ENCODE measurements at regions not wholly inside any gene's neighbourhood (a gene's known extent, or its start where the extent isn't known, plus 50 kb on each side); places are given as distances from the start of the nearest gene placed in this dataset.

DNA sequence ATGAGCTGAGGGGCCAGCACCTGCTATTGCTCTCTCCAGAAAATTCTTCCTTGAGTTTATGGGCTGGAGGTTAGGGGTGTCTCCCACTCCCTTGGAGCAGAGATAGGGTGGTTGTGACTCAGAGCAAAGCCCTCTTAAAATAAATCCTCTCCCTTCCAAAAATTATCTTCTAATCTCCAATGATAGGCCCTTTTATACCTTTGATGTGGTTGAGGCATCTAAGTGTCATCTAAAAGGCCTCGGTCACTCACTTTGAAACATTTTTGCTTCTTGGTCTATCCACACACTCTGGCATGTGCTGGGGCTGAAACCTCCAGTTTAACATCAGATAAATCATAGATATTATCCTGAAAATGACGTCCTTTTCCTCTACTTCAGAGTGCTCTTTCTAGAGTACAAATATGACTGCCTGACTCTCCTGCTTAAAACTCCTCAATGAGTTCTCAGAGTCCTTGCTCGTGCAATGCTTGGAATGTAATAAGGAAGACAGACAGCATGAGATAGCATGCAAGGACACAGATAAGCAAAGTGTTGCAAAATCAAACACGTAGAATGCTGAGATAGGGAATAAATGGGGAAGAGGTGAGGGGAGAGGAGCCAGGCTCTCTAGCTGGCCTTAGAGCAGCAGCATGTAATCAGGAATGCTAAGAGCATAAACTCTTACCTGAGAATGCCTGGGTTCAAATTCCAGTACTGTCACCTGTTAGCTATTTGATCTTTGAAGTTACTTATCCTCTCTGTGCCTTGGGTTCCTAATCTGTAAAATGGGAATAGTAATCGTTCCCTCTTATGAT is 374.1 kb upstream of the CITED2 start:
- no peak overlapping the region for H3K4me3 ChIP-seq (ENCODE audit: low read depth, low read length)
- H3K9ac ChIP-seq (ENCODE audit: low read length), result no peak overlapping the region
- no peaks in the 10 kb centered on the region for H3K36me3 ChIP-seq (ENCODE audit: control insufficient read depth, insufficient read depth, low read length)
- H3K27ac ChIP-seq (ENCODE audit: low read depth, low read length), result no peak overlapping the region
- no peaks in the 10 kb centered on the region for H3K9me3 ChIP-seq (ENCODE audit: control insufficient read depth, insufficient read depth, low read depth, low read length)
- H3K27me3 ChIP-seq (ENCODE audit: control insufficient read depth, insufficient read depth, low read length), result no peaks in the 10 kb centered on the region
- H3K4me1 ChIP-seq (ENCODE audit: control insufficient read depth, insufficient read depth, low read length), result peaks cover 11% of the 10 kb centered on the region

- Histone ChIP-seq H3K27ac (ENCODE audit: low read depth, low read length) (no peak overlapping the region), H3K36me3 (ENCODE audit: control insufficient read depth, insufficient read depth, low read length) (no peaks in the 10 kb centered on the region), H3K4me1 (ENCODE audit: control insufficient read depth, insufficient read depth, low read length) (peaks cover 3% of the 10 kb centered on the region; the same call in 1 of the 2 replicates), H3K9me3 (ENCODE audit: control insufficient read depth, insufficient read depth, low read depth, low read length) (no peaks in the 10 kb centered on the region), H3K27me3 (ENCODE audit: control insufficient read depth, insufficient read depth, low read length) (no peaks in the 10 kb centered on the region), H3K9ac (ENCODE audit: low read length) (no peak overlapping the region), H3K4me3 (ENCODE audit: low read depth, low read length) (no peak overlapping the region)
These were observed 372.7 kb upstream of the CITED2 start for GRCh38 chr6:139747154-139747553.

GRCh38 chr6:139744891-139745290 is 370.4 kb upstream of the CITED2 start:
- H3K9me3 ChIP-seq (ENCODE audit: control insufficient read depth, insufficient read depth, low read depth, low read length), result no peaks in the 10 kb centered on the region
- H3K27me3 ChIP-seq (ENCODE audit: control insufficient read depth, insufficient read depth, low read length), result no peaks in the 10 kb centered on the region
- no peak overlapping the region for H3K9ac ChIP-seq (ENCODE audit: low read length)
- H3K36me3 ChIP-seq (ENCODE audit: control insufficient read depth, insufficient read depth, low read length), result no peaks in the 10 kb centered on the region
- no peaks in the 10 kb centered on the region for H3K4me1 ChIP-seq (ENCODE audit: control insufficient read depth, insufficient read depth, low read length)
- H3K4me3 ChIP-seq (ENCODE audit: low read depth, low read length), result no peak overlapping the region
- no peak overlapping the region for H3K27ac ChIP-seq (ENCODE audit: low read depth, low read length)

GRCh38 chr6:139743664-139744437 is 369.4 kb upstream of the CITED2 start:
- no peak overlapping the region for H3K9ac ChIP-seq (ENCODE audit: low read length)
- no peaks in the 10 kb centered on the region for H3K9me3 ChIP-seq (ENCODE audit: control insufficient read depth, insufficient read depth, low read depth, low read length)
- H3K27me3 ChIP-seq (ENCODE audit: control insufficient read depth, insufficient read depth, low read length), result no peaks in the 10 kb centered on the region
- no peaks in the 10 kb centered on the region for H3K4me1 ChIP-seq (ENCODE audit: control insufficient read depth, insufficient read depth, low read length)
- H3K4me3 ChIP-seq (ENCODE audit: low read depth, low read length), result no peak overlapping the region
- no peaks in the 10 kb centered on the region for H3K36me3 ChIP-seq (ENCODE audit: control insufficient read depth, insufficient read depth, low read length)
- H3K27ac ChIP-seq (ENCODE audit: low read depth, low read length), result no peak overlapping the region

- no peak overlapping the region for H3K4me3 ChIP-seq (ENCODE audit: low read depth, low read length)
- no peak overlapping the region for H3K9ac ChIP-seq (ENCODE audit: low read length)
- H3K27me3 ChIP-seq (ENCODE audit: control insufficient read depth, insufficient read depth, low read length), result no peaks in the 10 kb centered on the region
- no peaks in the 10 kb centered on the region for H3K9me3 ChIP-seq (ENCODE audit: control insufficient read depth, insufficient read depth, low read depth, low read length)
- no peaks in the 10 kb centered on the region for H3K4me1 ChIP-seq (ENCODE audit: control insufficient read depth, insufficient read depth, low read length)
- H3K36me3 ChIP-seq (ENCODE audit: control insufficient read depth, insufficient read depth, low read length), result no peaks in the 10 kb centered on the region
- H3K27ac ChIP-seq (ENCODE audit: low read depth, low read length), result no peak overlapping the region
These were observed 368.2 kb upstream of the CITED2 start for GRCh38 chr6:139742671-139743070.

DNA sequence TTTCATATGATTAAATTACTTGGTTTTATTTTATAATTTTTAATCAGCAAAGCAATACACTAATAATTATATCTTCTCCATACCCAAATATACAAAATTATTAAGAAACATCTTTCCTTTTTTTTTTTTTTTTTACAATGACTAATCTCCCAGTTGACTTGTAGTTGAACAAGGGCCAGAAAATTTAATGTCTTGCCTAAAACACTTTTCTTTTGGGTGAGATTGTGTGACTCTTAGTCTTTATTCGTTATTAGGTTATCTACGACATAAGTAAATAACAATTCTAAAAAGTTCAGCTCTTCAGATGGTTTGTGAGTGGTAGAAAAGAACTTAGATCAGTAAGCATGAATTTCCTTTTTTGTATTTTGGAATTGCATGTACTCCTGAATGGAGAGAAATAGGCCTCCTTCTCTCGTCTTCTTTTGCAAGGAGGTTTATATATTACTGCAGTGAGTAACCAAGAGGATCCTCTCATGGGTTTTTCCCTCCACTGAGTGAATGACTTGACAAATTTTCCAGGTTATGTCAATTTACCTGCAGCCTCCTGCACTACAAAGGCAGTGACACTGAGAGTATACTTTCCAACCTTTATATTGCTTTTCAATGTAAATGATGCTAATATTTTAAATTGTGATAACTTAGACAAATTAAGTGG is 364.5 kb upstream of the CITED2 start:
- Histone ChIP-seq H3K4me3 (ENCODE audit: low read depth, low read length) (no peak overlapping the region), H3K36me3 (ENCODE audit: control insufficient read depth, insufficient read depth, low read length) (no peaks in the 10 kb centered on the region), H3K9me3 (ENCODE audit: control insufficient read depth, insufficient read depth, low read depth, low read length) (no peaks in the 10 kb centered on the region), H3K27ac (ENCODE audit: low read depth, low read length) (no peak overlapping the region), H3K9ac (ENCODE audit: low read length) (no peak overlapping the region), H3K4me1 (ENCODE audit: control insufficient read depth, insufficient read depth, low read length) (no peaks in the 10 kb centered on the region), H3K27me3 (ENCODE audit: control insufficient read depth, insufficient read depth, low read length) (no peaks in the 10 kb centered on the region)

DNA sequence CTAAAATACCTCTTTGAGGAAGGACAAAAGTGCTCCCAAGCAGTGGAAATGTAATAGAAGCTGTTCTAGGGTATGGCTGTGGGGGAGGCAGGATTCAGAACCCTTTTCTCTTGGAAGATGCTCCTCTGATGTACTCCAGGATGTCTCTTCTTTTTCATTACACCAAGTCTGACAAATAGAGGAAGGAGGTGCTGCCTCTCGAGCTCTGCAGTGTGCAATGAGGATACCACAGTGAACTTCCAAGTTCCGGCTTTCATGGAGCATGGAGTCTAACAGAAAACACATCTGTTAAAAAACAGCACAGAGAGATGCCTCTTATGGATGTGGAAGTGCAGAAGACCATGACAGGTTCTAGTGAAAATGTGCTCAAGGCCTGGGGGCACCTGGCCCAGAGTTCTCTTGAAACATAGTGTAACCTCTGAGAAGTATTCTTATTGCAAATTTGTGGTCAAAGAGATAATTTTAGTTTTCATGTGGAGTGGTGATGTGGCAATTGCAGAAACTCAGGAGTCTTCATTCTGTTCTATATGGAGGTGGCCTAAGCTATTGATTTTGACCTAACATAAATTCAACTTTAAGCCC is 362.0 kb upstream of the CITED2 start:
- H3K9me3 ChIP-seq (ENCODE audit: control insufficient read depth, insufficient read depth, low read depth, low read length), result no peaks in the 10 kb centered on the region
- H3K4me3 ChIP-seq (ENCODE audit: low read depth, low read length), result no peak overlapping the region
- H3K36me3 ChIP-seq (ENCODE audit: control insufficient read depth, insufficient read depth, low read length), result no peaks in the 10 kb centered on the region
- H3K9ac ChIP-seq (ENCODE audit: low read length), result no peak overlapping the region
- no peaks in the 10 kb centered on the region for H3K4me1 ChIP-seq (ENCODE audit: control insufficient read depth, insufficient read depth, low read length)
- no peaks in the 10 kb centered on the region for H3K27me3 ChIP-seq (ENCODE audit: control insufficient read depth, insufficient read depth, low read length)
- no peak overlapping the region for H3K27ac ChIP-seq (ENCODE audit: low read depth, low read length)

GRCh38 chr6:139732451-139732850 is 358.0 kb upstream of the CITED2 start:
- H3K27ac ChIP-seq (ENCODE audit: low read depth, low read length), result no peak overlapping the region
- no peaks in the 10 kb centered on the region for H3K9me3 ChIP-seq (ENCODE audit: control insufficient read depth, insufficient read depth, low read depth, low read length)
- no peaks in the 10 kb centered on the region for H3K36me3 ChIP-seq (ENCODE audit: control insufficient read depth, insufficient read depth, low read length)
- H3K27me3 ChIP-seq (ENCODE audit: control insufficient read depth, insufficient read depth, low read length), result no peaks in the 10 kb centered on the region
- no peak overlapping the region for H3K9ac ChIP-seq (ENCODE audit: low read length)
- H3K4me1 ChIP-seq (ENCODE audit: control insufficient read depth, insufficient read depth, low read length), result no peaks in the 10 kb centered on the region
- no peak overlapping the region for H3K4me3 ChIP-seq (ENCODE audit: low read depth, low read length)

DNA sequence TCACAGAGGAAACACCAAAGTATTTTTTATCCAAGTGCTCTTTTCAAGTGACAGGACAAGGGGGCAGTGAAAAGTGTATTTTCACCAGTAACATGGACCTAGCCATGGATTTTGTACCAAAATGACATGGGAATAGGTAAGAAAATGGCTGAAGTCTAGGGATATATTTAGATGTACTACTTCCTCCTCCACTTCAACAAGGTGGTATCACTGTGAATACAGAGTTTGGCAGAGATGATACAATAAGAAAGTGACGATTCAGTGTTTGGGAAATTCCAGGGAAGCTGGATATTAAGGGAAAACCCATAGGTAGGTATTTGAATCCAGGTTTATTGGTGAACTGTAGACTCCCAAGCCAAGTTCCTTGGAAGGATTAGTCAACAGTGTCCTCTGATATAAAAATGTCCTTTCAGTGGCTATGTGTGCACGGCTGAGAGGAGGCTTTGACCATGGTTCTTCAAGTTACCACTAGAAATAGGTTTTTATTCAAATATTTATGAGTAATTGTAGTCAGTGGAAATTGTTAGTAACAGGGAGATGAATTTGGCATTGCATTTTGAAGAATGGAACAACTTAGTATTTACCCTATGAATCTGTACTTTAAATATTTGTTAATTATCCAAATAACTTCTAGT is 356.0 kb upstream of the CITED2 start:
- Histone ChIP-seq H3K9ac (ENCODE audit: low read length) (no peak overlapping the region), H3K27ac (ENCODE audit: low read depth, low read length) (no peak overlapping the region)

GRCh38 chr6:139728876-139729427 is 354.5 kb upstream of the CITED2 start:
- H3K4me1 ChIP-seq (ENCODE audit: control insufficient read depth, insufficient read depth, low read length), result no peaks in the 10 kb centered on the region
- no peak overlapping the region for H3K27ac ChIP-seq (ENCODE audit: low read depth, low read length)
- H3K9me3 ChIP-seq (ENCODE audit: control insufficient read depth, insufficient read depth, low read depth, low read length), result no peaks in the 10 kb centered on the region
- H3K36me3 ChIP-seq (ENCODE audit: control insufficient read depth, insufficient read depth, low read length), result no peaks in the 10 kb centered on the region
- no peaks in the 10 kb centered on the region for H3K27me3 ChIP-seq (ENCODE audit: control insufficient read depth, insufficient read depth, low read length)
- no peak overlapping the region for H3K4me3 ChIP-seq (ENCODE audit: low read depth, low read length)
- H3K9ac ChIP-seq (ENCODE audit: low read length), result no peak overlapping the region

More for the DNA sequence above, 356.0 kb upstream of the CITED2 start:
- H3K4me3 ChIP-seq (ENCODE audit: low read depth, low read length), result no peak overlapping the region
- H3K9me3 ChIP-seq (ENCODE audit: control insufficient read depth, insufficient read depth, low read depth, low read length), result no peaks in the 10 kb centered on the region
- no peaks in the 10 kb centered on the region for H3K4me1 ChIP-seq (ENCODE audit: control insufficient read depth, insufficient read depth, low read length)
- no peaks in the 10 kb centered on the region for H3K36me3 ChIP-seq (ENCODE audit: control insufficient read depth, insufficient read depth, low read length)
- no peaks in the 10 kb centered on the region for H3K27me3 ChIP-seq (ENCODE audit: control insufficient read depth, insufficient read depth, low read length)
